VCaP (cell line): ENCODE measurements at regions not wholly inside any gene's neighbourhood (a gene's known extent, or its start where the extent isn't known, plus 50 kb on each side); places are given as distances from the start of the nearest gene placed in this dataset.
"Not testable (repeated sequence)": the region's sequence is repeated elsewhere in the genome, so short reads cannot be mapped to it uniquely, and the experiment has no call there.

Source experiments
- H3K27ac ChIP-seq: fragments of 450-650 bp; 2 replicates; pipeline ENCODE4 v1.5.1; 2017
- CTCF ChIP-seq: fragments of 450-650 bp; conservative IDR thresholded peaks from 2 replicates; pipeline ENCODE4 v1.5.1; 2017; ENCODE audit warnings: mild to moderate bottlenecking, moderate library complexity

- no peak for TF ChIP-seq CTCF
- H3K27ac ChIP-seq, result no peak overlapping the region
These were observed 206.7 kb downstream of the CEP135 start for GRCh38 chr4:56155432-56155831.

- no peak for TF ChIP-seq CTCF
- H3K27ac ChIP-seq, result no peak overlapping the region
These were observed 200.8 kb downstream of the CEP135 start for GRCh38 chr4:56149591-56149990.

- no peak overlapping the region for H3K27ac ChIP-seq
- no peak for TF ChIP-seq CTCF
These were observed 199.7 kb downstream of the CEP135 start for GRCh38 chr4:56148428-56148827.

- no peak for TF ChIP-seq CTCF
- H3K27ac ChIP-seq, result no peak overlapping the region
These were observed 198.6 kb downstream of the CEP135 start for GRCh38 chr4:56147371-56147770.

- no peak for TF ChIP-seq CTCF
- no peak overlapping the region for H3K27ac ChIP-seq
These were observed 198.2 kb downstream of the CEP135 start for GRCh38 chr4:56146956-56147355.

- no peak overlapping the region for H3K27ac ChIP-seq
- TF ChIP-seq CTCF, result no peak
These were observed 193.3 kb downstream of the CEP135 start for GRCh38 chr4:56142088-56142487.

- no peak overlapping the region for H3K27ac ChIP-seq
- no peak for TF ChIP-seq CTCF
These were observed 190.6 kb downstream of the CEP135 start for GRCh38 chr4:56139241-56139827.

- not testable (repeated sequence) for H3K27ac ChIP-seq
These were observed 186.1 kb downstream of the CEP135 start for GRCh38 chr4:56134834-56135233.
